RWPE2 (cell line): ENCODE measurements at regions not wholly inside any gene's neighbourhood (a gene's known extent, or its start where the extent isn't known, plus 50 kb on each side); places are given as distances from the start of the nearest gene placed in this dataset.
"Not testable (repeated sequence)": the region's sequence is repeated elsewhere in the genome, so short reads cannot be mapped to it uniquely, and the experiment has no call there.

Experiments used
- ATAC-seq: fragments of 200-7000 bp; cut with Tn5 transposase; 3 replicates; pipeline ENCODE4 v1.9.1; 2021; ENCODE audit warnings: low read depth
- DNase-seq: peaks from one replicate; pipeline ENCODE4 v3.0.0-alpha.2; 2020; ENCODE audit warnings: low spot score
- H3K27ac ChIP-seq: fragments of 450-650 bp; 2 replicates; pipeline ENCODE4 v1.5.1; 2017; ENCODE audit warnings: mild to moderate bottlenecking; ENCODE audit not compliant: poor library complexity, severe bottlenecking
- H3K27me3 ChIP-seq: fragments of 250-450 bp; sonication (Bioruptor Pico); 2 replicates; pipeline ENCODE4 v1.5.1; 2021; ENCODE audit warnings: mild to moderate bottlenecking, moderate library complexity; ENCODE audit not compliant: insufficient read depth, poor library complexity, severe bottlenecking
- H3K36me3 ChIP-seq: fragments of 250-450 bp; sonication (Bioruptor Pico); 2 replicates; pipeline ENCODE4 v1.5.1; 2020; ENCODE audit warnings: low read depth, mild to moderate bottlenecking, moderate library complexity
- H3K4me1 ChIP-seq: fragments of 250-450 bp; sonication (Bioruptor Pico); 2 replicates; pipeline ENCODE4 v1.5.1; 2021; ENCODE audit warnings: mild to moderate bottlenecking, moderate library complexity; ENCODE audit not compliant: insufficient read depth, poor library complexity, severe bottlenecking
- H3K4me3 ChIP-seq: fragments of 250-450 bp; sonication (Bioruptor Pico); 2 replicates; pipeline ENCODE4 v1.5.1; 2021; ENCODE audit warnings: mild to moderate bottlenecking, moderate library complexity; ENCODE audit not compliant: severe bottlenecking
- H3K9me3 ChIP-seq: fragments of 250-450 bp; sonication (Bioruptor Pico); 2 replicates; pipeline ENCODE4 v1.5.1; 2021; ENCODE audit warnings: mild to moderate bottlenecking, moderate library complexity; ENCODE audit not compliant: severe bottlenecking
- CTCF ChIP-seq: fragments of 450-650 bp; IDR thresholded peaks from one replicate; pipeline ENCODE4 v1.5.1; 2017; ENCODE audit warnings: mild to moderate bottlenecking, moderate library complexity; ENCODE audit not compliant: poor library complexity, severe bottlenecking

- Histone ChIP-seq H3K27me3 (no peaks in the 10 kb centered on the region), H3K36me3 (no peaks in the 10 kb centered on the region), H3K27ac (no peak overlapping the region), H3K4me3 (no peak overlapping the region), H3K9me3 (no peaks in the 10 kb centered on the region), H3K4me1 (no peaks in the 10 kb centered on the region)
- ATAC-seq (no peak), DNase-seq (no peak)
- no peak for TF ChIP-seq CTCF
Measured at GRCh38 chr9:85163415-85163814, 493.9 kb downstream of the NTRK2 start.

GRCh38 chr9:85162822-85163221 lies 493.3 kb downstream of the NTRK2 start:
- Histone ChIP-seq H3K36me3 (no peaks in the 10 kb centered on the region), H3K4me3 (no peak overlapping the region), H3K27ac (no peak overlapping the region), H3K9me3 (no peaks in the 10 kb centered on the region), H3K4me1 (no peaks in the 10 kb centered on the region), H3K27me3 (no peaks in the 10 kb centered on the region)
- no peak for TF ChIP-seq CTCF
- ATAC-seq (no peak), DNase-seq (no peak)

GRCh38 chr9:85160944-85161343 lies 491.4 kb downstream of the NTRK2 start:
- not testable (repeated sequence) for H3K4me1 ChIP-seq, H3K27ac ChIP-seq, H3K27me3 ChIP-seq, ATAC-seq, H3K4me3 ChIP-seq, DNase-seq, H3K9me3 ChIP-seq, H3K36me3 ChIP-seq

GRCh38 chr9:85158512-85158911 lies 489.0 kb downstream of the NTRK2 start:
- no peak overlapping the region for H3K27ac ChIP-seq
- no peaks in the 10 kb centered on the region for H3K27me3 ChIP-seq
- no peak for TF ChIP-seq CTCF
- ATAC-seq (no peak), DNase-seq (no peak)
- H3K4me3 ChIP-seq: no peak overlapping the region
- no peaks in the 10 kb centered on the region for H3K4me1 ChIP-seq
- no peaks in the 10 kb centered on the region for H3K36me3 ChIP-seq
- H3K9me3 ChIP-seq: no peaks in the 10 kb centered on the region

GRCh38 chr9:85157772-85158171 lies 488.2 kb downstream of the NTRK2 start:
- no peak for TF ChIP-seq CTCF
- Histone ChIP-seq H3K9me3 (no peaks in the 10 kb centered on the region), H3K27me3 (no peaks in the 10 kb centered on the region), H3K4me1 (no peaks in the 10 kb centered on the region), H3K4me3 (no peak overlapping the region), H3K36me3 (no peaks in the 10 kb centered on the region), H3K27ac (no peak overlapping the region)
- no peak for DNase-seq
- ATAC-seq: no peak
